ENCODE measurements at regions not wholly inside any gene's neighbourhood (a gene's known extent, or its start where the extent isn't known, plus 50 kb on each side); places are given as distances from the start of the nearest gene placed in this dataset.

- TF ChIP-seq, protein P1, sequence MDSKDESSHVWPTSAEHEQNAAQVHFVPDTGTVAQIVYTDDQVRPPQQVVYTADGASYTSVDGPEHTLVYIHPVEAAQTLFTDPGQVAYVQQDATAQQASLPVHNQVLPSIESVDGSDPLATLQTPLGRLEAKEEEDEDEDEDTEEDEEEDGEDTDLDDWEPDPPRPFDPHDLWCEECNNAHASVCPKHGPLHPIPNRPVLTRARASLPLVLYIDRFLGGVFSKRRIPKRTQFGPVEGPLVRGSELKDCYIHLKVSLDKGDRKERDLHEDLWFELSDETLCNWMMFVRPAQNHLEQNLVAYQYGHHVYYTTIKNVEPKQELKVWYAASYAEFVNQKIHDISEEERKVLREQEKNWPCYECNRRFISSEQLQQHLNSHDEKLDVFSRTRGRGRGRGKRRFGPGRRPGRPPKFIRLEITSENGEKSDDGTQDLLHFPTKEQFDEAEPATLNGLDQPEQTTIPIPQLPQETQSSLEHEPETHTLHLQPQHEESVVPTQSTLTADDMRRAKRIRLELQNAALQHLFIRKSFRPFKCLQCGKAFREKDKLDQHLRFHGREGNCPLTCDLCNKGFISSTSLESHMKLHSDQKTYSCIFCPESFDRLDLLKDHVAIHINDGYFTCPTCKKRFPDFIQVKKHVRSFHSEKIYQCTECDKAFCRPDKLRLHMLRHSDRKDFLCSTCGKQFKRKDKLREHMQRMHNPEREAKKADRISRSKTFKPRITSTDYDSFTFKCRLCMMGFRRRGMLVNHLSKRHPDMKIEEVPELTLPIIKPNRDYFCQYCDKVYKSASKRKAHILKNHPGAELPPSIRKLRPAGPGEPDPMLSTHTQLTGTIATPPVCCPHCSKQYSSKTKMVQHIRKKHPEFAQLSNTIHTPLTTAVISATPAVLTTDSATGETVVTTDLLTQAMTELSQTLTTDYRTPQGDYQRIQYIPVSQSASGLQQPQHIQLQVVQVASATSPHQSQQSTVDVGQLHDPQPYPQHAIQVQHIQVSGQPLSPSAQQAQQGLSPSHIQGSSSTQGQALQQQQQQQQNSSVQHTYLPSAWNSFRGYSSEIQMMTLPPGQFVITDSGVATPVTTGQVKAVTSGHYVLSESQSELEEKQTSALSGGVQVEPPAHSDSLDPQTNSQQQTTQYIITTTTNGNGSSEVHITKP (tag by site-specific recombination; IDR thresholded peaks at IDR 0.05), result no peak
- TF ChIP-seq, protein P2, sequence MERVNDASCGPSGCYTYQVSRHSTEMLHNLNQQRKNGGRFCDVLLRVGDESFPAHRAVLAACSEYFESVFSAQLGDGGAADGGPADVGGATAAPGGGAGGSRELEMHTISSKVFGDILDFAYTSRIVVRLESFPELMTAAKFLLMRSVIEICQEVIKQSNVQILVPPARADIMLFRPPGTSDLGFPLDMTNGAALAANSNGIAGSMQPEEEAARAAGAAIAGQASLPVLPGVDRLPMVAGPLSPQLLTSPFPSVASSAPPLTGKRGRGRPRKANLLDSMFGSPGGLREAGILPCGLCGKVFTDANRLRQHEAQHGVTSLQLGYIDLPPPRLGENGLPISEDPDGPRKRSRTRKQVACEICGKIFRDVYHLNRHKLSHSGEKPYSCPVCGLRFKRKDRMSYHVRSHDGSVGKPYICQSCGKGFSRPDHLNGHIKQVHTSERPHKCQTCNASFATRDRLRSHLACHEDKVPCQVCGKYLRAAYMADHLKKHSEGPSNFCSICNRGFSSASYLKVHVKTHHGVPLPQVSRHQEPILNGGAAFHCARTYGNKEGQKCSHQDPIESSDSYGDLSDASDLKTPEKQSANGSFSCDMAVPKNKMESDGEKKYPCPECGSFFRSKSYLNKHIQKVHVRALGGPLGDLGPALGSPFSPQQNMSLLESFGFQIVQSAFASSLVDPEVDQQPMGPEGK (tag by site-specific recombination; IDR thresholded peaks at IDR 0.05), result no peak
- TF ChIP-seq ZNF214 (tag by site-specific recombination; IDR thresholded peaks at IDR 0.05; ENCODE audit: borderline replicate concordance), result no peak
- TF ChIP-seq ZNF473 (tag by site-specific recombination; IDR thresholded peaks at IDR 0.05), result no peak
- no peak for TF ChIP-seq ZNF169 (tag by site-specific recombination; IDR thresholded peaks at IDR 0.05)
Observed at GRCh38 chr2:182522972-182523473, 96.2 kb upstream of the PDE1A start (continued).

GRCh38 chr2:182530636-182531035 lies 103.8 kb upstream of the PDE1A start:
- Histone ChIP-seq H3K9me3 (ENCODE audit: control insufficient read depth, insufficient read depth, low read depth, low read length) (no peaks in the 10 kb centered on the region), H3K4me1 (ENCODE audit: control insufficient read depth, insufficient read depth, low read length) (no peaks in the 10 kb centered on the region), H3K36me3 (ENCODE audit: control insufficient read depth in 2 of 2, insufficient read depth in 1 of 2, low read length in 2 of 2) (no peaks in the 10 kb centered on the region), H3K27ac (ENCODE audit: extremely low read depth, low read depth, low read length) (no peak overlapping the region), H3K4me3 (ENCODE audit: low read depth, low read length) (no peak overlapping the region)
- ChIA-PET CTCF (interaction anchor here (0.6 to 1.1 kb wide), 2 partner anchors 119 to 1426 kb away, joined by 4 to 9 read pairs; no protein-coding TSS in a partner anchor), POLR2A (no interaction called here)
- no peak for TF ChIP-seq YY2 (tag by site-specific recombination; IDR thresholded peaks at IDR 0.05)
- no peak for TF ChIP-seq GLIS2 (tag by site-specific recombination; IDR thresholded peaks at IDR 0.05)
- no peak for TF ChIP-seq YY1 (tag by site-specific recombination; IDR thresholded peaks at IDR 0.05)
- TF ChIP-seq ZNF561 (tag by site-specific recombination; IDR thresholded peaks at IDR 0.05; ENCODE audit: borderline replicate concordance), result no peak
- no peak for TF ChIP-seq ZNF76 (tag by site-specific recombination; IDR thresholded peaks at IDR 0.05; ENCODE audit: borderline replicate concordance, low read depth)
- TF ChIP-seq ZNF202 (tag by site-specific recombination; IDR thresholded peaks at IDR 0.05; ENCODE audit: borderline replicate concordance), result no peak
- TF ChIP-seq, protein P3, sequence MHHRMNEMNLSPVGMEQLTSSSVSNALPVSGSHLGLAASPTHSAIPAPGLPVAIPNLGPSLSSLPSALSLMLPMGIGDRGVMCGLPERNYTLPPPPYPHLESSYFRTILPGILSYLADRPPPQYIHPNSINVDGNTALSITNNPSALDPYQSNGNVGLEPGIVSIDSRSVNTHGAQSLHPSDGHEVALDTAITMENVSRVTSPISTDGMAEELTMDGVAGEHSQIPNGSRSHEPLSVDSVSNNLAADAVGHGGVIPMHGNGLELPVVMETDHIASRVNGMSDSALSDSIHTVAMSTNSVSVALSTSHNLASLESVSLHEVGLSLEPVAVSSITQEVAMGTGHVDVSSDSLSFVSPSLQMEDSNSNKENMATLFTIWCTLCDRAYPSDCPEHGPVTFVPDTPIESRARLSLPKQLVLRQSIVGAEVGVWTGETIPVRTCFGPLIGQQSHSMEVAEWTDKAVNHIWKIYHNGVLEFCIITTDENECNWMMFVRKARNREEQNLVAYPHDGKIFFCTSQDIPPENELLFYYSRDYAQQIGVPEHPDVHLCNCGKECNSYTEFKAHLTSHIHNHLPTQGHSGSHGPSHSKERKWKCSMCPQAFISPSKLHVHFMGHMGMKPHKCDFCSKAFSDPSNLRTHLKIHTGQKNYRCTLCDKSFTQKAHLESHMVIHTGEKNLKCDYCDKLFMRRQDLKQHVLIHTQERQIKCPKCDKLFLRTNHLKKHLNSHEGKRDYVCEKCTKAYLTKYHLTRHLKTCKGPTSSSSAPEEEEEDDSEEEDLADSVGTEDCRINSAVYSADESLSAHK (tag by site-specific recombination; IDR thresholded peaks at IDR 0.05), result no peak
- no peak for TF ChIP-seq GLI2 (tag by site-specific recombination; IDR thresholded peaks at IDR 0.05; ENCODE audit: borderline replicate concordance, low read depth)
- no peak for TF ChIP-seq ZNF449 (tag by site-specific recombination; IDR thresholded peaks at IDR 0.05)
- TF ChIP-seq ZNF518A (tag by site-specific recombination; conservative IDR thresholded peaks at IDR 0.05; ENCODE audit: low read depth), result no peak
- TF ChIP-seq ZNF18 (tag by site-specific recombination; IDR thresholded peaks at IDR 0.05), result no peak
- no peak for TF ChIP-seq ZNF292 (tag by site-specific recombination; IDR thresholded peaks at IDR 0.05; ENCODE audit: borderline replicate concordance, low read depth)
- no peak for TF ChIP-seq ZBTB1 (tag by site-specific recombination; IDR thresholded peaks at IDR 0.05)

All from HEK293 (cell line).